Activated naive CD8-positive, alpha-beta T cell treated with anti-CD3 and anti-CD28 coated beads, Interleukin-2, amount 50 U/mL, for 16 hours (primary cell): ENCODE measurements at regions not wholly inside any gene's neighbourhood (a gene's known extent, or its start where the extent isn't known, plus 50 kb on each side); places are given as distances from the start of the nearest gene placed in this dataset.

Experiments used
- DNase-seq: peaks from one replicate; pipeline ENCODE4 v3.0.0-alpha.2; 2020; ENCODE audit warnings: low read depth, low spot score

- no peak for DNase-seq
These were observed 59.8 kb upstream of the MAML3 start for GRCh38 chr4:140213749-140214148.

GRCh38 chr4:140213116-140213515, 59.1 kb upstream of the MAML3 start:
- DNase-seq: no peak

- no peak for DNase-seq
These were observed 58.7 kb upstream of the MAML3 start for GRCh38 chr4:140212646-140213045.

- DNase-seq: no peak
These were observed 58.2 kb upstream of the MAML3 start for GRCh38 chr4:140212194-140212593.

GRCh38 chr4:140211693-140212092, 57.7 kb upstream of the MAML3 start:
- no peak for DNase-seq

- DNase-seq: no peak
These were observed 57.2 kb upstream of the MAML3 start for GRCh38 chr4:140211161-140211560.

- no peak for DNase-seq
These were observed 54.9 kb upstream of the MAML3 start for GRCh38 chr4:140208921-140209320.
